ENCODE measurements at regions not wholly inside any gene's neighbourhood (a gene's known extent, or its start where the extent isn't known, plus 50 kb on each side); places are given as distances from the start of the nearest gene placed in this dataset.

- TF ChIP-seq CTCF (IDR thresholded peaks at IDR 0.05 in 2 of 3, conservative IDR thresholded peaks at IDR 0.05 in 1 of 3; ENCODE audit: borderline replicate concordance in 1 of 3, insufficient read depth in 1 of 3, low read depth in 2 of 3, low read length in 2 of 3) (no peak), POLR2A (IDR thresholded peaks at IDR 0.05; ENCODE audit: borderline replicate concordance, extremely low read depth, insufficient read depth, insufficient read length) (no peak), SIN3A (IDR thresholded peaks at IDR 0.05; ENCODE audit: low read depth) (no peak), REST (IDR thresholded peaks at IDR 0.05; ENCODE audit: low read depth) (no peak), ATF3 (IDR thresholded peaks at IDR 0.05) (no peak), CEBPB (IDR thresholded peaks at IDR 0.05; ENCODE audit: low read depth) (no peak), YY1 (IDR thresholded peaks at IDR 0.05; ENCODE audit: extremely low read depth, insufficient replicate concordance, low read depth, low read length) (no peak), MAX (IDR thresholded peaks at IDR 0.05) (no peak), POLR2AphosphoS5 (IDR thresholded peaks at IDR 0.05; ENCODE audit: low read depth, low read length) (no peak), JUND (IDR thresholded peaks at IDR 0.05) (no peak), SP1 (IDR thresholded peaks at IDR 0.05; ENCODE audit: low read depth) (no peak), EZH2 (IDR thresholded peaks at IDR 0.05) (no peak), RAD21 (IDR thresholded peaks at IDR 0.05; ENCODE audit: low read depth) (no peak), CBX3 (IDR thresholded peaks at IDR 0.05; ENCODE audit: low read depth) (no peak)
Measured at GRCh38 chr22:44366372-44367300, 53.9 kb upstream of the SHISAL1 start.

Measured in HCT116 (cell line).